Ishikawa (cell line): ENCODE measurements at regions not wholly inside any gene's neighbourhood (a gene's known extent, or its start where the extent isn't known, plus 50 kb on each side); places are given as distances from the start of the nearest gene placed in this dataset.

Source experiments
- CREB1 ChIP-seq: IDR thresholded peaks from 2 replicates; pipeline ENCODE4 v1.6.1; 2012; ENCODE audit warnings: low read depth
- MAX ChIP-seq: IDR thresholded peaks from 2 replicates; pipeline ENCODE4 v1.6.1; 2012
- TAF1 ChIP-seq: IDR thresholded peaks from 2 replicates; pipeline ENCODE4 v1.6.1; 2012; ENCODE audit warnings: low read depth, mild to moderate bottlenecking
- TCF12 ChIP-seq: IDR thresholded peaks from 2 replicates; pipeline ENCODE4 v1.6.1; 2012; ENCODE audit warnings: low read depth
- ZBTB7A ChIP-seq: IDR thresholded peaks from 2 replicates; pipeline ENCODE4 v1.6.1; 2012; ENCODE audit warnings: low read depth
- TF ChIP-seq, protein P1 (sequence below): IDR thresholded peaks from 2 replicates; pipeline ENCODE4 v1.6.1; 2012; ENCODE audit warnings: low read depth, mild to moderate bottlenecking

DNA sequence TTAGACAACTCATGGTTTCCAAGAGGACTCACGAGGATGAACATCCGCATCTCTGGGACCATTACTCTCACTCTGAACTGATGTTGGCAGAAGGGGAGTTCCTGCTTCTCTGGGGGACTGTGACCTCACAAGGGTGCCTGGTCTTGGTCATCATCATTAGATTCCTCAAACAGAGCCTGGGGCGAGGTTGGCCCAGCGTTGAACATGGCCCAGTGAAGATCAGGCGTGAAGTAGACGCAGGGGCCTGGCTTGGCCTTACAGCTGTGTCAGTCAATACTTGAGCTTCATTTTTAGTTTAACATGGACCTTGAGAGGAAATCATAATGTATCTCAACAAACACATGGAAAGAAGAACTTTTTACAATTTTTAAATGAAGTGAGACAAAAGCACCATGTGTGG is 617.1 kb downstream of the BRD1 start:
- TF ChIP-seq CREB1 = no peak
- no peak for TF ChIP-seq TAF1
- TF ChIP-seq, protein P1, sequence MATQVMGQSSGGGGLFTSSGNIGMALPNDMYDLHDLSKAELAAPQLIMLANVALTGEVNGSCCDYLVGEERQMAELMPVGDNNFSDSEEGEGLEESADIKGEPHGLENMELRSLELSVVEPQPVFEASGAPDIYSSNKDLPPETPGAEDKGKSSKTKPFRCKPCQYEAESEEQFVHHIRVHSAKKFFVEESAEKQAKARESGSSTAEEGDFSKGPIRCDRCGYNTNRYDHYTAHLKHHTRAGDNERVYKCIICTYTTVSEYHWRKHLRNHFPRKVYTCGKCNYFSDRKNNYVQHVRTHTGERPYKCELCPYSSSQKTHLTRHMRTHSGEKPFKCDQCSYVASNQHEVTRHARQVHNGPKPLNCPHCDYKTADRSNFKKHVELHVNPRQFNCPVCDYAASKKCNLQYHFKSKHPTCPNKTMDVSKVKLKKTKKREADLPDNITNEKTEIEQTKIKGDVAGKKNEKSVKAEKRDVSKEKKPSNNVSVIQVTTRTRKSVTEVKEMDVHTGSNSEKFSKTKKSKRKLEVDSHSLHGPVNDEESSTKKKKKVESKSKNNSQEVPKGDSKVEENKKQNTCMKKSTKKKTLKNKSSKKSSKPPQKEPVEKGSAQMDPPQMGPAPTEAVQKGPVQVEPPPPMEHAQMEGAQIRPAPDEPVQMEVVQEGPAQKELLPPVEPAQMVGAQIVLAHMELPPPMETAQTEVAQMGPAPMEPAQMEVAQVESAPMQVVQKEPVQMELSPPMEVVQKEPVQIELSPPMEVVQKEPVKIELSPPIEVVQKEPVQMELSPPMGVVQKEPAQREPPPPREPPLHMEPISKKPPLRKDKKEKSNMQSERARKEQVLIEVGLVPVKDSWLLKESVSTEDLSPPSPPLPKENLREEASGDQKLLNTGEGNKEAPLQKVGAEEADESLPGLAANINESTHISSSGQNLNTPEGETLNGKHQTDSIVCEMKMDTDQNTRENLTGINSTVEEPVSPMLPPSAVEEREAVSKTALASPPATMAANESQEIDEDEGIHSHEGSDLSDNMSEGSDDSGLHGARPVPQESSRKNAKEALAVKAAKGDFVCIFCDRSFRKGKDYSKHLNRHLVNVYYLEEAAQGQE = no peak
- TF ChIP-seq ZBTB7A = no peak
- no peak for TF ChIP-seq TCF12
- no peak for TF ChIP-seq MAX
